ENCODE measurements at regions not wholly inside any gene's neighbourhood (a gene's known extent, or its start where the extent isn't known, plus 50 kb on each side); places are given as distances from the start of the nearest gene placed in this dataset.

- TF ChIP-seq CTCF (IDR thresholded peaks at IDR 0.05) (no peak), POLR2A (IDR thresholded peaks at IDR 0.05) (no peak)
These were observed 207.4 kb upstream of the CHRM3 start for GRCh38 chr1:239178961-239179360.

All from adrenal gland (tissue), 5 donors.